GM21723 (cell line): ENCODE measurements at regions not wholly inside any gene's neighbourhood (a gene's known extent, or its start where the extent isn't known, plus 50 kb on each side); places are given as distances from the start of the nearest gene placed in this dataset.
A peak's percentile ranks its signal among the peaks of the same experiment; 100 is the strongest.

ENCODE experiments used
- ATAC-seq: cut with Tn5 transposase; IDR thresholded peaks from one replicate; pipeline ENCODE4 v1.9.1; 2021; ENCODE audit warnings: mild to moderate bottlenecking, moderate library complexity; ENCODE audit not compliant: unreplicated experiment

DNA sequence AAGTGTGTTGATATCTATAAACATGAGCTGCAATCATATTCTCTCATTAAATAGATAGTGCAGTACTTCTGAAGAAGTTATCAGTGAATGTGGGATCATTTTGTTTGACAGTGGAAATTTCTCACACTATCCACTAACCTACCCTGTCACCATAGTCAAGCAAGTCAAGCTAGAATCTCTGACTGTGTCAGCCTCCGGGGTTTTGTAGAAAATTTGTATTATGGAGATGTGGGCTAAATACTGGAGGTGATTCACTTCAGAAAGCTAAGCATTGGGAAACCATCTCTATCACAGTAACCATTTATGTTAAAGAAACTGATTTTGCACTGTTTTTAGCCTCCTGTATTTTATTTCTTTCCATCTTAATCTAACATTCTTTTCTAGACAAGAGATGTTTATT lies 126.6 kb upstream of the CREB1 start:
- ATAC-seq: no peak

DNA sequence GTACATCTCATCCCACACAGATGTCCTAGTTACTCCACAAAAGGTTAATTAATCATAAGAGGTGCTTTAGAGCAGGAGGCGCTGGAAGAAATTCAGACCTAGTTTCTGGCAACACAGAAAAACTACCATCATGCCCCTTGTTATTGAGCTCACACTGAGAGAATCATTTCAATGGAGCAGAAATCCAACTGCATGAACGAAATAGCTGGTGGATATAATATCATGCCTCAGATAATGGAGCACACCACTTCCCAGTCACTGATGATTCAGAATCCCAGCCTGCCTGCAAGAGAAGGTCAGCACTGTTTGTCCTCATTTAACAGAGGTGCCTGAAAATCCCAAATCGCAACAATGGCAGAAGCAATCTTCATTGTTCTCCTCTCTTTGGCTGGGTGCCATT lies 125.8 kb upstream of the CREB1 start:
- no peak for ATAC-seq

DNA sequence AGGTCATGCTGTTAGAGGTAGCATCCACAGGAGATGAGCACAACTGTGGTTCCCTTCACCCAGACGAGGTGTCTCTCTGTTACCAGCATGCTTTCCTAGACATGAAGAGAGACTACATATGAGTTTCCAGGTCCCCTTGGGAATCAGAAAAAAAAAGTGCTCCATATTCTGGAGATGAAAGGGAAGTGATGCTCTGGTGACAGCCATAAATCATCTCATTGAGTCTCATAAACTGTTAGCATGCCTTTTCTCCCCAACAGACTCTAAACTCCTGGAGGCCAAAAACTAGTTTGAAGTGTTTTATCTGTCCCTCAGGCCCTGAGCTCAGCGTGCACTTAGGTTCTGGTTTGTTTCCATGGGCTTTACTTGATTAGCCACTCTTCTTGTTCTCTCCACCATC lies 124.6 kb upstream of the CREB1 start:
- no peak for ATAC-seq

DNA sequence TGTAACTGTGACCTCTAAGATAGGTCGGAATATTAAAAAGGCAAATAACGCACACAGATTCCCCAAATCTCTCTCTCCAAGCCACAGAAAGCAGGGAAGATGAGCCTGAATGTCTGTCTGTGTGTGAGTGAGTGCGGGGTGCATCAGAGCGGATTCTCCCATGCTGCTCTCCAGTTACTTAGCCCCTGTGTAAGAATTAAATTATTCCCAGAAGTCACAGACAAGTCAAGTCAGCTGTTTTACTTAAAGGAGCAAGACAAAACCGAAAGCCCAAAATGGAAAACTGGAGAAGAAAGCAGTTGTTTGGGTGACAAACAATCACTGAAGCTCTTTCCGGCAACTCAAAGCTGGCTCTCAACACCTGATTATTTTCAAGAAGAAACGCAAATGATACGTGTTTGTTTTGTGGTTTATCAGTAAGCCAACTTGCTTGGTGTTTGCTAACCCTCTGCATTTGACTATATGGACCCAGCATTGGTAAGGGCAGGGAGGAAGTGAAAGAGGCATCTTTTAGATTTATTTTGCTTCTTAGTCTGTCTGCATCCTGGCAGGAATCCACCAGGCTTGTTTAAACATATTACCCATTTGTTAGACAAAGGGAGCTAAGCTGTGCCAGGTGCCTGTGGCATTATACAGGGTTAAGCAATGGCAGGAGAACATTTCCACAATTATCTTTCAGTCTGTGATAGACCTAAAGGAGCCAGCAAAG lies 121.5 kb upstream of the CREB1 start:
- ATAC-seq: peak; percentile 83

DNA sequence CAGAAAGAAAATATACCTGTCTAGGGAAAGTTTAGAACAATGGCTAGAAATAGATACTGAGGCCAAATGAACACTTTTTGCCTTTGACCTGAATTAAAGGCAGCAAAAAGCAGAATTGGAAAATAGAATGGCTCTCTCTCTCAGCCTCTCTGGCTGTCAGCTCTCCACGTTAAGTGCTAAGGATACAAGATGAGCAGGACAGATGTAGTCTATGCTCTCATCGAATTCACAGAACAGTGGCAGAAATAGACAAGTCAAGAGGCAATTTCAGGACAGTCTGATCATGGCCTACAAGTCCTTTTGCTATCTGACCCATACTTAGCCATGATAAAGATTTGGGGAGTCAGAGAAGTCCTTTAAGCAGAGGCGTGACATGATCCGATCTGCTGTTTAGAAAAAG lies 120.2 kb upstream of the CREB1 start:
- ATAC-seq: no peak

DNA sequence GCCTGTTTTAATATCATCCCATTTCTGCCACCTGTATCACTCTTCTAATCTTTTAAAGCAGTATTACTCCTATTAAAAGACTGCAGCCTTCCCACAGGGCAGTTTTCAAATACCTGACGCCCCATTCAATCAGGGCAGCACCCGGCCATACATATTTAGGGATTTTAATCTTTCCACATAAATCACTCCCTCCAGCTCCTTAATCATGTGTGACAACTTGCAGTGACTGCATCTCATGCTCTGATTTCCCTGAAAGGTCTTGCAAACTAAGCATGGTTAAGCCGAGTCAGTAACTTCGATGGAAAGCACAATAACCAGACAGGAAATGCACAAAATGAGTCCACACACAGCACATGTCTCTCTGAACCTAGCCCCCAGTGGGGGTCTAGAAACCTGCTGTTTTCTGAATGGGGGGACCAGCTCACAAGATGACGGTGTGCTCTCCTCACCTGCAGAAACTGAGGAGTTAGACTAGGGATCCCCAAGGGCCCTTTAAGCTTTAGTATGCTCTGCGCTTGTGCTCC lies 116.9 kb upstream of the CREB1 start:
- no peak for ATAC-seq

DNA sequence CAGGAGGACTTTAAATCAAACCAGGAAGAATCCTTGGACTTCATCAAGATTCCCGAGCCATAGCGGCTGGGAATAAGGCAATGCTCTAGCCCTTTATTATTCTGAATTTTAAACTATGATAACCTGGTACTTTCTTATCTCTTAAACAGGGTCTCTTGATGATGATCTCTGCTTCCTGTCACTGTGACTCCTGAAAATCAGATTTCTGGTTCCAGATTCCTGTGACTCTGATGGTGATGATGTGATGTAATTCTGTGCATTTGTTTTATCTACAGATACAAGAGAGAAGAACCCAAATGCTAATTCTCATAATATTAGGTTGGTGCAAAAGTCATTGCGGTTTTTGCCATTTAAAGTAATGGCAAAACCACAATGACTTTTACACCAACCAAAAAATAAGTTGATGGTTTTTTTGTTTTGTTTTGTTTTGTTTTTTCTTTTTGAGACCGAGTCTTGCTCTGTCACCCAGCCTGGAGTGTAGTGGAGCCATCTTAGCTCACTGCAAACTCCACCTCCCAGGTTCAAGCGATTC lies 116.3 kb upstream of the CREB1 start:
- ATAC-seq: no peak

DNA sequence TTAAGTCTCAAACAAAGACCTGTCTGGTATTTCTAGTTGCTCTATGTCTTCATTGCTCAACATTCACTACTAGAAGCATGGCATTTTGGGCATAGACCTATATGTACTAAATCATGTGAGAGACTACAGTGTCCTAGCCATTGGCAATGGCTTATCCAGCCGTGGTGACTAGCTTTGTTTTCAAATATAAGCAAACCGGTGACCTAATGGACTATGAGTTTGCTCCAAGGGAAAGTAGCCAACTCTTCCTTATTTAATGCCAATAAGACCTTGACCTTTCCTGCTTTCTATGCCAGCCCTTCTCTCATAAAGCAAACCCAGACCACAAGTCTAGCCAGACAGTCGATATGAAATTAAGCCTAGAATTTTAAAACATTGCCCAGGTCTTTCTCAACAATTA lies 113.7 kb upstream of the CREB1 start:
- ATAC-seq: no peak

DNA sequence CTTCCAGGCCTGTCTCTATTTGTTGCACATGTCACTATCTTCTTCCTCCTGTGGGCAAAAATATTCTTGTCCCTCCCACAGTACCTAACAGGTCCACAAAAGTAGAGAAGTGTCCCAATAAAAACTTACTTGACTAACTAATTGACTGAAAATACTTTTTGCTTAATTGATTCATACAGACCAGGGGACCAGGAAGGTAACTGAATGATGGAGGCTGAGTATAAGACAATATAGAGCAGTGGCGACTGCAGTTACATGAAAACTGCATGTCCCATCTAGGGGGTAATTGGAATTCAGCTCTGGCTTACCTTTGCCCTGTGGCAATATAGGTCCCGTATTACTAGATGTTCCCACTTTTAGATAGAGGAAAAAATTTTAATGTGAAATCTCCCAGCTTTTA lies 112.9 kb upstream of the CREB1 start:
- ATAC-seq: no peak

DNA sequence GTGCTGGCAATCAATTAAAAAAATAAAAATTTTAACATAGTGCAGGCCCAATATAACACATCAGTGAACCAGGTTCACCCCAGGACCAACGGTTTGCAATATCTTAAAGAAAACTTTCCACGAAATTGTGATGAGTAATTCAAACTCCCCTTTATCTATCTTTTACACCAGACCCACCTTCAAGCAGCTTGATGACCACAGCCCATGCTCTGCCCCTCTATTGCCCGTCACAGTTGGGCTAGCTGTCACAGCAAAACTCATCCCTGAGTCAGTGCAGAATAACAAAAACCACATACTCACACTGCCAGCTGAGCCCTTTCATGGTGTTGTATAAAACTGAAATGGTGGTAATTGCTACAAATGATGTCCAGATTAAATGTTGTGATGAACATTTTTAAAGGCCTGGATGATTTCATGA lies 112.5 kb upstream of the CREB1 start:
- no peak for ATAC-seq

DNA sequence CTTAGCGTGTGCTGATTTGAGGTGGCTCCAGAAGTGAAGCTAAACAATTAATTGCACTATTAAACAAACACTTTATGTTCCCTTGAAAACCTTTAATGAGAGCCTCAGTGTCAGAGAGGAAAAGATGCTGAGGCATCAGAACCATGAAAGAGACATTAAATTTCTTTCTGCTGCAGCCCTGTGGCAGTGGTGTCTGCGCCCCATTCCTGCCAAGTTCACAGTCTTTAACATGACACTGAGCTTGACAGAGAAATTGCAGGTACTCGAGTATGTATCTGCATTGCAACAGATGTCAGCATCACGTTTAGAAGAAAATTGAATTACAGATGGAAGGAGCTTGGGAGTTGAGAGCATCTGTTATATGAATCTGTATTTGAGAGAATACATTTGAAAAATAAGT lies 111.3 kb upstream of the CREB1 start:
- ATAC-seq: no peak

DNA sequence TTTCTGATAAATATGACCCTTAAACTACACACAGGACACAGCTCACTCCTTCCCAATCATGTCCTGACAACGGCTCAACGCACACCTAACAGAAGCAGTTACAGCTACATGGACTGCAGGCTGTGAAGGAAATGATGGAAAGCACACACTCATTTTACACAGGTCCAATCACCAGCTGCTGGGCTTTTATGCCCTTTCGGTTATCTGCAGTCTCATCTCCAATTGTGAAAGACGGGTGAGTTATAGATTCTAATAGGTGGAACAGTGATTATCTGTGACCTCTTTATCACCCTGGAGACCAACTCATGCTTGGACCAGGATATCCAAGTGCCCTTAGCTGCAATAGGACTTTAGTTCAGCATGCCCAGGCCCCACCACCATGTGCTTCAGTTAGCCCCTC lies 110.4 kb upstream of the CREB1 start:
- no peak for ATAC-seq

DNA sequence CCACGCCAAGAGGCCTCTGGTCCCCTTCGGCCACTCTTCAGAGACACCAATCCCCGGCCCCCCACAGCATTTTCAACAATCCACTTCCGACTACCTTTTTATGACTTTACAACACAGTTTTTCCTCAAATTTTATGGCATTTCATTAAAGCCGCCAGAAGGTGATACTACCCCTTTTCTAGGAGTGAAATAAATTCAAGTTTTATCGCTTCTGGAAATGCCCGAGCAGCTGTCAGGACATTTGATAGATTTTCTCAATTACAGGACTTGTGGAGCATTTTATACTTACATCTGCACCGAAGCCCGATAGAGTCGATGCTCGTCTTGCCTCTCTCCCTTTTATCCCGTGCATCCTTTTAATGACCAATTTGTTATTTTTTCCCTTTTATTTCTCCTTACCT lies 108.1 kb upstream of the CREB1 start:
- ATAC-seq: no peak

DNA sequence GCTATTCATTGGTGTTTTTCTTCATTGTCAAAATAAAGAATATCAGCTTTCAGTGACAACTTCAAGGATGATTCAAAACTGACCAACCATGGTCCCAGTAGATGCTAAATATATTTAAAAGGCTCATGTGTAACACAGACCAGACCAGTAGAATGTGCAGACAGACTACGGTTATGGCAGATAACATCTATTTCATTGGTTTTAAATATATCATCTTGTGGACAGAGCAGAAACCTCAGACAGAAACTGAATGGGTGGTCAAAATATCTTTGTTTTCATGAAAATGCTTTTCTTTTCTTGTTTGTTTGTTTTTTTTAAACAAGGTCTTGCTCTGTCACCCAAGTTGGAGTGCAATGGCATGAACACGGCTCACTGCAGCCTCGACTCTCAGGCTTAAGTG lies 107.4 kb upstream of the CREB1 start:
- ATAC-seq: no peak

DNA sequence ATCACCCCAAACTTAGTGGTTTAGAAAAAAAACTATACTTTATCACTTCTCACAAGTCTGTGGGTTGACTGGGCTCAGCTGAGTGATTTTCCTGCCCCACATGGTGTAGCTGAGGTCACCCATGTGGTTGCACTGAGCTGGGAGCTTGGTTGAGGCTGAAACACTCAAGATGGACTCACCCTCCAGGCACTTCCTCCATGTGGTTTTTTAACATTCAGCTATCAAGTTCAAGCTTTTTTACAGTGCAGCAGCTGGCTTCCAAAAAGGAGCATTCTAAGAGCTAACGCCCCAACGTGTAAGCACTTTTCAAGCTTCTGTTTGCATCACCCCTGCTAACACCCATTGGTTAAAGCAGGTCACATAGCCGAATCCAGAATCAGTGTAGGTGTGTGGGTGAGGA lies 105.9 kb upstream of the CREB1 start:
- ATAC-seq: peak; percentile 96

DNA sequence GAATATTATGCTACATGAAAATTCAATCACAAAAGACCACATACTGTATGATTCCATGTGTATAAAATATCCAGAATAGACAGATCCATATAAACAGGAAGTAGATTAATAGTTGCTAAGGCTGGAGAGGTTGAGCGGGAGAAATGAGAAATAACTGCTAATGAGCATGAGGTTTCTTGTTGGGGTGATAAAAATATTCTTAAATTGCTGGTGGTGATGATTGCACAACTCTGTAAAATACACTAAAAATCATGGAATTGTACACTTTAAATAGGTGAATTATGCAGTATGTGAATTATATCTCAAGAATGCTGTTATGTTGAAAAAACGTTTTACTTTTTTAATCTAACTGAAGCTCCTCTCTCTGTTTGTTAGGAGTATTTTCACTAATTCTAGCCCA lies 101.8 kb upstream of the CREB1 start:
- no peak for ATAC-seq

DNA sequence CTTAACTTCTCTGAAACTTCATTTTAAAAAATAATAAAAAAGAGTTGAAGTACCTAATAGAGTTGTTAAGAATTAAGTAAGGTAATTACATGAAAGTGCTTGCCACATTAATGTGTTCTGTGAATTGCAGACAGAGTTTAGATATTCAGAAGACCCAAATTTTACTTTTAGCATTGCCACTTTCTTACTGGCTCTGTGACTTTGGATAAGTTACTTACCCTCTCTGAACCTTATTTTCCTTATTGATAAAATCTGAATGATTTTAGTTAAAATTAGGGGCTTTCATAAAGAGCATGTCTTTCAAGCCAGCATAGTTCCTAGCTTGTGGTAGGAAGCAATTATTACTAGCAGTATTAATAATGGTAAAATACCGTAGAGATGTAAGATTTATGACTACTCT lies 101.2 kb upstream of the CREB1 start:
- ATAC-seq: no peak

DNA sequence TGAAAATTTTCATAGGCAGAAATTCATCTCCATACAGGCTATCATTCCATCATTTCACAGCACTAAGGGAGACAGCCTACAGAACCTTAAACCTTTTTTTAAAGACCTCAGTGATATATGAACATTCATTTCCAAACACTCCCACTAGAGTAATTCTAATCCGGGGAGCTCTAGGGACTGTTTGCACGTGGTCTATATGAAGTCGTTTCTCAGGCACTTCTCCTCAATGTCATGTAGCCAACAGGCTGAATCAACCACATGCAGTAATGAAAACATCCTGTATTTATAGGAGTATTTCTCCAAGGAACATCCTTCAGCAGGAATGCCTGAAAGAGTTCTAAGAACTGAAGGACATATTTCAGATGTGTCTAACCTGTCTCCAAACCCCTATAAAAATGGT lies 97.3 kb upstream of the CREB1 start:
- no peak for ATAC-seq

DNA sequence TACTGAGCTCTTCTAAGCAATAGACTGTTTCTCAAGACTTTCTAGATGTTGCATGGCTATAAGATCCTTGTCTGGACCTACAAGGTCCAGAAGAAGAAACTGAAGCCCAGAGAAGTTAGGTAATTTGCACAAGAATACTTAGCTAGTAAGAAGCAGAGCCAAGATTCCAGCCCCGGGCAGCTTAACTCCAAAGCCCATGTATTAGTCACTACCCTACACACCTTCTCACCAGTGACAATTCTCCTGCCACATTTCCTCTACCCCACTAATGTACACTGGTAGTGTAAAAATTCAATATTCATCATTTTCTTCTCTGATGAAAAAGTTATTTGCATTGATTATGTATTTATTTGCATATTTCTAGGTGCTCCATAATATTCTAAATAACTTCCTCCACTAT lies 95.5 kb upstream of the CREB1 start:
- ATAC-seq: no peak

DNA sequence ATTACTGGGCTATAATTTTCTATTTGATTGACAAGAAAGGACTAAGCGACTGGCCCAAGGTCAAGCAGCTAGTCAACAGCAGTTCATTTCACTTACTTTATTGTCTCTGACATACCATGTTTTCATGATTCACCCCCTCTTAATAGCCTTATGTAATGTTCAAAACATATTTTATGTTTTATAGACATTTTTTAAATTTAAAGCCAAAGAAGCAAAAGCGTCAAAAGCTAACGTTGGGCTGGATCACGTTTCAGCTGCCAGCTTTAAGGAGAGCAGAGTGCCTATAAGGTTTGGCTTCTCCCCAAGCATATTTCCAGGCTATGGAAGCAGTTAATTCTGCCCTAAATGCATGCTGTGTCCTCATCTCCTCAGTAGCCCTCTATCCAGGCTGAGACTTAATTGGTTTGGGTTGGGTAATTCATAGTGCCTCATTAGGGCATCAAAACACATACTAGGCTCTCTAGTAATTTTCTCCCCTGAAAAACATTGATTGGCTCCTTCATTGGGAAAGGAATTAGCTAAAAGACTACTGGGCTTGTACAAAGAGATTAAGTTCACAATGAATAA lies 94.8 kb upstream of the CREB1 start:
- ATAC-seq: no peak

DNA sequence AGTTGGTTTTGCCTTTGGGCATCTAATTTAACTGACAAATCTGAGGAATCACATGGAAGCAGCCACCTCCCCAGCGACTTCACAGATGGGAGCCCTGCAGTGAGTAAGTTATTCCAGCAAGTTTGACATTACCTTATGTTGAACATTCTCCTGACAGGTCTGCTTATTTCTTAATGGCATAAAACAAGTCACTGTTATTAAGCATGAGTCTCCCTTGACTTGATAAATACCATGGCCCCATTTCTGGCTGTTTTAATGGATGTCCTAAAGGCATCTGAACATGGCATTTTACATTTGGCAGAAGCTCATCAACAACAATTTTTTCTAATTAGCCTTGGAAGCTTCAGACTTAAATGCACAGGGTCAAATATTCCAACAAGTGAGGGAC lies 92.6 kb upstream of the CREB1 start:
- ATAC-seq: no peak

DNA sequence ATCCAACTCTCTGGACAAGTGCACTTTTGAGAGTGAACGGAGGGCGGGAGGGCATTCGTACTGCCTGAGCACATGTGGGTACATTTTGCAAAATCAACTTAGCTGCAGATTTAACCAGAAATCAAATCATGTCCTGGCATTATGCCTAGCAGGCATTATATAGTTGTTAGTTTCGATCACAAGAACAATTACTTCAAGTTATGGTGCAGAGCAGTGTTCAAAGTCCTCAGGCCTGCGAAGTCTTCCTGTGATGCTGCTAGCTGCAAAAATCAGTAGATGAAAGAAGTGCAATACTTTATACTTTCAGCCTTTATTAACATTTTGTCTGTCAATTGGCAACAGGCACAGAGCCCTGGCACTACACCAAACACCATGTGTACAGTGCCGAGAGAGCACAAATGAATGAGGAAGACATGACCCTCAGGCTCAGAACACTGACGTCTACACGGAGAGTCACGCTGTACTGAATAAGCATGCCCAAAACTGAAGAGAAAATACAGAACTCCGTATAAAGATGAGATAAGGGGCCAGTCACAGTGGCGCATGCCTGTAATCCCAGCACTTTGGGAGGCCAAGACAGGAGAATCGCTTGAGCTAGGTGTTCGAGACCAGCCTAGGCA lies 92.1 kb upstream of the CREB1 start:
- ATAC-seq: no peak
